Ishikawa (cell line): ENCODE measurements at regions not wholly inside any gene's neighbourhood (a gene's known extent, or its start where the extent isn't known, plus 50 kb on each side); places are given as distances from the start of the nearest gene placed in this dataset.

Experiments
- CEBPB ChIP-seq: IDR thresholded peaks from 2 replicates; pipeline ENCODE4 v1.6.1; 2012
- CREB1 ChIP-seq: IDR thresholded peaks from 2 replicates; pipeline ENCODE4 v1.6.1; 2012; ENCODE audit warnings: low read depth
- EGR1 ChIP-seq: IDR thresholded peaks from 2 replicates; pipeline ENCODE4 v1.6.1; 2012
- EP300 ChIP-seq: IDR thresholded peaks from 2 replicates; pipeline ENCODE4 v1.6.1; 2012; ENCODE audit warnings: borderline replicate concordance
- FOXM1 ChIP-seq: IDR thresholded peaks from 2 replicates; pipeline ENCODE4 v1.6.1; 2012; ENCODE audit warnings: low read depth, borderline replicate concordance
- MAX ChIP-seq: IDR thresholded peaks from 2 replicates; pipeline ENCODE4 v1.6.1; 2012
- NFIC ChIP-seq: IDR thresholded peaks from 2 replicates; pipeline ENCODE4 v1.6.1; 2012
- RAD21 ChIP-seq: IDR thresholded peaks from 2 replicates; pipeline ENCODE4 v1.6.1; 2012; ENCODE audit warnings: low read depth
- REST ChIP-seq: IDR thresholded peaks from 2 replicates; pipeline ENCODE4 v1.6.1; 2012; ENCODE audit warnings: low read depth, mild to moderate bottlenecking
- TAF1 ChIP-seq: IDR thresholded peaks from 2 replicates; pipeline ENCODE4 v1.6.1; 2012; ENCODE audit warnings: low read depth, mild to moderate bottlenecking
- TCF12 ChIP-seq: IDR thresholded peaks from 2 replicates; pipeline ENCODE4 v1.6.1; 2012; ENCODE audit warnings: low read depth
- TEAD4 ChIP-seq: IDR thresholded peaks from 2 replicates; pipeline ENCODE4 v1.6.1; 2012
- USF1 ChIP-seq: IDR thresholded peaks from 2 replicates; pipeline ENCODE4 v1.6.1; 2012
- YY1 ChIP-seq: IDR thresholded peaks from 2 replicates; pipeline ENCODE4 v1.6.1; 2012; ENCODE audit warnings: low read depth
- ZBTB7A ChIP-seq: IDR thresholded peaks from 2 replicates; pipeline ENCODE4 v1.6.1; 2012; ENCODE audit warnings: low read depth

GRCh38 chr9:10785255-10785654 is 172.5 kb upstream of the PTPRD start:
- TF ChIP-seq EGR1 = no peak

GRCh38 chr9:10793306-10793705 is 180.5 kb upstream of the PTPRD start:
- TF ChIP-seq TCF12 = no peak
- TF ChIP-seq YY1 = no peak

GRCh38 chr9:10804486-10804885 is 191.7 kb upstream of the PTPRD start:
- TF ChIP-seq EP300 (no peak), YY1 (no peak), USF1 (no peak), TEAD4 (no peak), NFIC (no peak), TCF12 (no peak)

GRCh38 chr9:10806868-10807267 is 194.1 kb upstream of the PTPRD start:
- TF ChIP-seq RAD21 (no peak), USF1 (no peak), YY1 (no peak), TEAD4 (no peak), REST (no peak), MAX (no peak), CREB1 (no peak), ZBTB7A (no peak), CEBPB (no peak)

- TF ChIP-seq CREB1 = no peak
- TF ChIP-seq EGR1 = no peak
- TF ChIP-seq CEBPB = no peak
- TF ChIP-seq RAD21 = no peak
- TF ChIP-seq MAX = no peak
- no peak for TF ChIP-seq TAF1
- TF ChIP-seq REST = no peak
- no peak for TF ChIP-seq USF1
- no peak for TF ChIP-seq YY1
- TF ChIP-seq NFIC = no peak
- no peak for TF ChIP-seq TEAD4
- TF ChIP-seq FOXM1 = no peak
- TF ChIP-seq EP300 = no peak
- TF ChIP-seq ZBTB7A = no peak
- no peak for TF ChIP-seq TCF12
Measured at GRCh38 chr9:10818206-10818605, 205.4 kb upstream of the PTPRD start.

GRCh38 chr9:10835791-10836463 is 223.1 kb upstream of the PTPRD start:
- TF ChIP-seq TCF12 (no peak), TEAD4 (no peak), YY1 (no peak), RAD21 (no peak), CREB1 (no peak), EGR1 (no peak), EP300 (no peak), ZBTB7A (no peak), TAF1 (no peak), NFIC (no peak), FOXM1 (no peak), MAX (no peak), CEBPB (no peak), USF1 (no peak), REST (no peak)
